HG03565 (cell line): ENCODE measurements at regions not wholly inside any gene's neighbourhood (a gene's known extent, or its start where the extent isn't known, plus 50 kb on each side); places are given as distances from the start of the nearest gene placed in this dataset.

ENCODE experiments used
- ATAC-seq: cut with Tn5 transposase; IDR thresholded peaks from one replicate; pipeline ENCODE4 v1.9.1; 2021; ENCODE audit warnings: mild to moderate bottlenecking, moderate library complexity; ENCODE audit not compliant: unreplicated experiment

DNA sequence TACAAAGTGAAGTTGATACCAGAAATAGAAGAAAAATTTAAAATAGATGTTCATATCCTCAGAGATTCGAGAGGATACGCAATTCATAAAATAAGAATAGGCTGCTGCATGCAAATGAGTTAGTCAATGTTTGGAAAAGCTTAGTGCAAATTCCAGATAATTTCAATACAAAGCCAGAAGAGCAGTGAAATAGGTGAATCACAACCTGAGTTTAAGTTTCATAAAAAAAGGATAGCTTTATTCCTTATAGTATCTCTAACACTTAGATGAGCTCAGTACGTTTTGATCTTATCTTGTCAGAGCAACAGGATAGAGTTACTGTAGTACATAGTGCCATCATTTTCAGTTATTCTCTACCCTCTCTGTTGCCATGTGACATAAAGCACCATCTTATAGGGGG is 653.4 kb upstream of the ZNF608 start:
- ATAC-seq: no peak

DNA sequence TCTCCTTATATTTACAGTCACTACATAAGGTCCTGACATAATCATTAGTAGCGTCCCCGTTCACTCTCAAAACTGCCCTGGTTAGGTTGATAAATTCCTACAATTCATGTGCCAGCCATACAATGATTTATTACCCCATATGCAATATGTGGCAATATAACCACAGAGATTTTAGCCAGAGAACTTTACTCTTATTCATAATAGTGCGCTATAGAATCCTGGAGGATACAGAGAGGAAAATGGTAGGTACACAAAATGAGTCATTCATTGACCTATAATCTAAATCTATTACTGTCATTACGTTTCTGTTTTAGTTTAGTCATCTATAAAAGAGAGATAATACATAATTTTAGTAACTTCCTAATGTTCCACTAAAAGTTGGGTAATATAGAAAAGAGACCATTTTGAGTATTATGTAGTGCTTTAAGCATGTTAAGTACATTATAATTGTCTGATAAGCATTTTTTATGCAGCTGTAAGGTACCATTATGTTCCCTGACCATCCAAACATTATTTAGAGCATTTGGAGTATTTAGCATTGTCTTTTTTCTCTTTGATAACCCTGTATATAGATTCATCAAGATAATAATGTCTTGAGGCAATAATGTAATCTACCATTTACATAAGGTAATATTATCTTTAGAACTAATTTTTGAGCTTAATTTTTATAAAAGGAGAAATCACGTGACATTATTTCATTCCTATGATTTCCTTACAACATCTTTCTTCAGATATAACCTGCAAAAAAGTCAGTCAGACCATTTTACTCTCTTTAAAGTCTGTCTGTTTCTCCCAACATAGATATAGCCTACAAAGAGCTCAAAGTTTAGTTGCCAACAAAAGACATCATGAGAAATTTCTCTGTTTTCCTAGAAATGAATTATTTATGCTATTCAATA is 655.5 kb upstream of the ZNF608 start:
- ATAC-seq: no peak

DNA sequence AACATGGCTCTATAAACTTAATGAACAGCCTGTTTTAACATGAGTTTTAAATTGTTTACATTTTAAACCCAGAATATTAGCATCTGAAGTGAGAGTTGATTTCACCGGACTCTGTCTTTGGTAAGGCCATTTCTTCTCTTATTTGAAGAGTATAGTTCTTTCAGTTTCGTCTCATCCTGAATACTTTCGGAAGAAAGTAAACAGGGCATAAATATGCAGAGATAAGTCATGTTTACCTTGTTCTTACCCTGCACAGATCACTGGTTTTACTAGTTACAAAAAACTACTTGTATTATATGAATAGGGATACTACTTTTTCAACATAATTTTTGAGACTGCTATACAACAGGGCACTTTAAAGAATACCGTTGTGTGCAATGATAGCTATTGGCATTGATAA is 656.3 kb upstream of the ZNF608 start:
- no peak for ATAC-seq

DNA sequence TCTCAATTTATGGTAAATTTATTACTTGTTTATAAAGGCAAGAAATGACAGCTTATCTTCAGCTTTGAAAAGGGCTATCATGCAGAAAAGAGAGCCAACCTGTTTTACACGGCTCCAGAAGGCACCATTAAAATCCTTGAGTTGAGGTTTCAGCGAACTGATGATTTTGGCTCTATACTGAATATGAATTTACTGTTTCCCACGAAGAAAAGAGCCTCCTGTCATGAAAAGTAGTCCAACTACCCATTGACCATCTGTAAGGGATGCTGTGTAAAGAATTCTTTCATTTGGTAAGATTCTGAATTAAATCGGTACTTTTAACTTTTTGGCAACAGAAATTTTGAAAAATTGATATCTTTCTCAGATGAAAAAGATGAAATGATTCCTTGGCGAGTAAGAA is 657.6 kb upstream of the ZNF608 start:
- no peak for ATAC-seq

DNA sequence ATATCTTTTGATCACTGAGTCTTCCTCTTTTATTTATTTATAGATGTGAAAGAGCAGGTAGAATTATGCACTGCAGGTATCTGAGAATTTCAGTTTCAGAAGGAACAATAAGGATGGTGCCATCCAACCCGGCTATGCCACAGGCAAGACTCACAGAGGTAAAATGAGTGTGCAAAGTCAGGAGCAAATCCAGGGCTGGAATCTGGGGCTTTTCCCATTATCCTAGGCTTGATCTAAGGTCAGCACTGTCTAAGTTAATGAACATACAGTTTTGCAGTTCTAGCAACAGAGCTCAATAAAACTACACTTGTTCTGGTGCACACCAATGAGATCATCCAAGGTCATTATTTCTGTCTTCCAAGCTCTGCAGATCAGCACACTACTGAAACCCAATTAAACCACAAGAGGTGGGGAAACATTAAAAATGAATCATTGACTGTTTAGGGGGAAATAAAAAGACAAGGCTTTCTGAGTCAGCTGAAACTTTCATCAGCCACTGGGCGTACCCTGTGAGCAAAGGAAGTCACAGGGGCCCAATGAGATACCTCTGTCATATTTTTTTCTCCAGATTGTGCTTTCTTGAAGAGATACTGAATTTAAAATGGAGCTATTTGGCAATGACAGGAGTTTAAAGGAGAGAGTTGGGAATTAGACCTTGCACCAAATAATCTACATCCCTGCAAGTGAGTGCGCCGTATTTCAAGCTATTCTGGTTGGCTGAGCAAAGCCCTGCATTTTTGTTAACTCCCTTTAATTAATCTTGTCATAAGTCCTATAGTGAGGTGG is 662.2 kb upstream of the ZNF608 start:
- peak; percentile 48 for ATAC-seq

DNA sequence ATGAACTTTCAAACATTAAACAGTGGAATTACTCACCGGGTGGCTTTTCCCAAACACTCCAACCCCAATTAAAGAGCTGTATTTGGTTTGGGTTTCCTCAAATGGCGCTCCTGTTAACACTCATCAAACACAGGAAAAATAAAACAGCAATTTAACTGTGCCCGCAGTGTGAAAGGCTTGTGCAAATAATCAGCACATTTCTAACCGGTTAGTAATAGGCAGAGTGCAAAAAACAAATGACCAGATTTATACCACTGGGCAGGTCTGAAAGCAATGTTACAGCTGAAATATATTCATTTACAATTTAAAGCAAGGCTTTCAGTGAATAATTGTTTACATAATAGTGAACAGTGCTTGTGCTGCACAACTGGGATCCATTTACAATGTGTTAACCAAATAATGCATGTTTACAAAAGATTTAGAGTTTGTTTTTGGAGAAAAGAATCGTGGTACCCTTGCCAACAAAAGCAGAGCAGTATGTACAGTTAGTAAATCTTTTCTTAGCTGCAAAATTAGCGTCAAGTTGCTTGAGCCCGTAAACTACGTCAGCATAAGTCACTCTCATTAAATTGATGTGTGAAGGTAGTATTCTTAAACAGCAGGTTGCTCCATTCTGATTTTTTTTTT is 662.9 kb upstream of the ZNF608 start:
- ATAC-seq: no peak

DNA sequence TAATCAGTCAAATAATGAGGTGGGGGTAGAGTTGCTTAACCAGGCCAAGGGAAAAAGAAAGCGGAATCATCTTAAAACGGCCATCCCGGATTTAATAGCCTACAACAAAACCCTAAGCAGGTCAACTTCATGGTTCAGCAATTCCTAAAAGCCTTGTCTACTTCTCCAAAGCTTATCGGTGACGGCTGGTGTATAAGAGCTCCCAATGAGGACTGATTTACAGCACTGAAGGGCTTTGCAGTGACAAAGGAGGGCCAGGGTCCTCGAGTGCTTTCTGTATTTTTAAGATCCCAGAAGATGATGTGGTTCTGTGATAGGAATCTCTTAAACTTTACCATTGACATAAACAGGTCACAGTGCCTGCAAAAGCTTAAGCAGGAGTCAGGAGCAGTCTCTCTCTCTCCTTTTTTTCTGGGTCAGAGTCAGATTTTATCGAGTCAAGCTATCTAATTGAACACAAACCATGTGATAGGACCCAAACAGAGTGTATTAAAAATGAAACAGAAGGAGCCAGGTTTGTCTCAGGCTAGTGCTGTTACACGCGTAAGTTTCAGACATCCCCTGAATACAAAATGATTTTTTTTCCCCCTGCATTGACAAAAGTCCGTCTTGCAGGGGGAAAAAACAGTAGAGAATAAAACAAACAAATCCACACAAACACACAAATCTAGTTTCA is 663.6 kb upstream of the ZNF608 start:
- no peak for ATAC-seq

DNA sequence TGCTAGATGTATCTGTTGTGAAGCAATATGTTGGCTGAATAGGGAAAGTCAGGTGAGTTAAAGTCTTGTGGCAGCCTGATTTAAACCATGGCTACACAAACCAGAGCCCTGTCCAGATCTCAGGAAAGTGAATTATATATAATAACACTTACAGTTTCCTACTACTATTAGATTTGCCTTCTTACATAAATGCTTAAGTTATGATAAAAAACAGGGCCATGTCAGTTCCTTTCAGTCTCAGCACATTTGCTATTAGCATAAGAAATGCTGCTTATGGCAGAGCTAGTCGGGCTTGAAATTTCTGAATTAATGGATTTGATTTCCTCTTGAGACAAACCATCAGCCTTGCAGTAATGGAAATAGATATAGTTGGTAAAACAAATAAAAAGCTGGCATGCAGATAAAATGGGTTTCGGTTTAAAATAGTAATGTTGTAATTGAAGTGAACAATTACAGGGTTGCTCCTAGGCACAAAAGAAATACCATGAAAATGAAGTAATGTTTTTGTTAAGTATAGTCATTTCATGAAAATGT is 664.2 kb upstream of the ZNF608 start:
- no peak for ATAC-seq

DNA sequence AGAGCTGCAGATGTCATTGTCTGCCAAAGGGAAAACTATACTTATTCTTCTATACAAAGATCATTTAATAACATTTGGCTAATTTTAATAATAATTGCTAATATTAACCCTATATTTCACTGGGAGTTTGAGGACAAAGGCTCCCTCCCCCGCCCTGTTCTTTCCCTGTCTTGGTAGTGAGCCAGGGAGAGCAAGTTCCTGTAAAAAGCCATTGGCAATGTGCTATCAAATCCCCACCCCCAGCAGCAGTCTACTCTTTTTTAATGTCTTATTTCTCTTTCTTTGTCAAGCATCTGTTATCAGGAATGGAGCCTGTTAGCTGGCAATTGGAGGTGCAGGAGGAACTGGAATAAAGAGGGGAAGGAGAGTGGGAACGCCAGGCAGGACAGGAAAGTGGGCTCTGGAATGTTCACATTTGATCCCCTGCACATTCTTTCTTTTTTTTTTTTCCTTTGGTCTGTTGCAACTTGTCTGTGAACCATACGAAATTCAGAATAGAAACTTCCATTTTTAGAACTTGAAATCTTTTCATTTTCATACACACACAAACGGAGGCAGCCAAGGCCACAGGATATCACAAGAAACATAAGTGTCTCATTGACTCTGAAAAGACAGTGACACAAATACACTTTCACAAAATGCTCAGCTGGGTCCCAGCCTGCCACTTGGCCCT is 664.8 kb upstream of the ZNF608 start:
- ATAC-seq: peak; percentile 38

DNA sequence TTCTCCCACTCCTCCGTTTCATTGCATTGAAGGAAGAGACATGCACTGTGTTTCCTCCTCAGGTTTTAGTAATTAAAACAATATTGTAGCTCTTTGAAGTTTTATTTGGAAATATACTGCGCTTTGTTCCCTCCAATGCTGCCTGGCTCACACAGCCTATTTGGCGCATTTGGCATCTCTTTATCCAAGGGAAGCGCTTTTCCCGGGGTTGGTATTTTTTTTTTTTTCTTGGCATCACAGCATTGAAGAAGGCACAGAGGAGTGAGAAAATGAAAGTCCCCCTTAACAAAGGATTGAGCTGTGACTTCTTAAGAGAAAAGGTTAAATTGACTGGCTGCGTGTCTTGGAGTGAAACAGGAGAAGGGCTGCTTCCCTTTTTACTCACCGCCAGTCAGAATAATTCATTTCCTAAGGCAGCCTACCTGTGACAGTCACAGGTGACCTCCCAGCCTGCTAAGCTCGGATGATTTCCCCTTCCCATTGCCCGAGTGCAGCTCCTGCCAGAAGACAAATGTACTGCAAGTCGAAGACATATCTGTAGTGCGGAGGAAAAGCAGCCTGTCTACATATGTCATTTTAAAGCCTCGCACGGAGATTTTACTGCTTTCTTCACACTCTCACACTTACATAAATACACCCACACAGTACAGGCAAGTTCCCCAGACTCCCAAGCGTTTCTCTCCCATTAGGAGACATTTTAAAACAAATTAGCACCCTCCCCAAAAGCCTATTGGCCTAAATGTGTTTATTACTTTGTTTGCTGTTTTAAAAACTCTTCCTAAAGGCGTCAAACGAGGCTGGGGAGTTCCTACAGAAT is 665.5 kb upstream of the ZNF608 start:
- ATAC-seq: peak; percentile 40

DNA sequence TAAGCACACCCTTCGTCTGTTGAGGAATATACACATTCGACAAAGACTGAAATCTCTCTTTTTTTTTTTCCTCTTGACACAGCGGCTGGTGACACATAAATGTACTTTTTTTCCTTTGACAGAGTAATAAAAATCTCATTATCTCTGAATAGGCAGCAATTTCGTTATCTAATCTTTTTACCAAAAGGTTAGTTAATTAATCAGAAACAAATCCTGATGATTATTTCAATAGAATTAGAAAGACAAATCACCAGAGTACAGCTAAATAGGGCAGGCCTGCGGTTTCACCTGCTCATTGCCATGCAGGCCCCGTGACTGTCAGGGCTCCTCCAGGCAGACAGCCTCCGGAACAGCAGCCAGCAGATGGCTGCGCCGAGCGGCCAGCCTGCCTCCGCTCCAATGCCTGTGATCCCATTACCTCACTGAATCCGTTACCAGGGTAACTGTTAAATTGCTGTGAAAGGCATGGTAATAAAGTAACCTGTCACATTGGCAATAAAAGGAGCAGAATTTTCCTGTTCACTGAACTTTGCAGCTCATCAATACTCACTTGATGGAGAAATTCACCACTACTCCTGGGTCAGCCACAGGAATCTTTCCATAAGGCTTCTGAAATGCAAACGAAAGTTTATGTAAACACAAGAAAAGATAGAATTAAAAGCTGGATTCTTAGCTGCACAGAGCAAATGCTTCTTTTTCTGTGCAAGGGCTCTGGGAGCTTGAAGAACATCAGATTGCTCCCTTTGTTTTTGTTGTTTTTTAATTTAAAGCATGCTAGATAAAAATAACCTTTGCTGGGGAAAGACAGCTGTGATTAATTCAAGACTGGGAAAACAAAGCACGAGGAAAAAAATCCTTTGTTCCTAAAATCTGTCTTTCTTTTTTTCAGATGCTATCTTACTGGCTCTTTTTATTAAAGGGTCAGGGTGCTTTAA is 666.4 kb upstream of the ZNF608 start:
- no peak for ATAC-seq

DNA sequence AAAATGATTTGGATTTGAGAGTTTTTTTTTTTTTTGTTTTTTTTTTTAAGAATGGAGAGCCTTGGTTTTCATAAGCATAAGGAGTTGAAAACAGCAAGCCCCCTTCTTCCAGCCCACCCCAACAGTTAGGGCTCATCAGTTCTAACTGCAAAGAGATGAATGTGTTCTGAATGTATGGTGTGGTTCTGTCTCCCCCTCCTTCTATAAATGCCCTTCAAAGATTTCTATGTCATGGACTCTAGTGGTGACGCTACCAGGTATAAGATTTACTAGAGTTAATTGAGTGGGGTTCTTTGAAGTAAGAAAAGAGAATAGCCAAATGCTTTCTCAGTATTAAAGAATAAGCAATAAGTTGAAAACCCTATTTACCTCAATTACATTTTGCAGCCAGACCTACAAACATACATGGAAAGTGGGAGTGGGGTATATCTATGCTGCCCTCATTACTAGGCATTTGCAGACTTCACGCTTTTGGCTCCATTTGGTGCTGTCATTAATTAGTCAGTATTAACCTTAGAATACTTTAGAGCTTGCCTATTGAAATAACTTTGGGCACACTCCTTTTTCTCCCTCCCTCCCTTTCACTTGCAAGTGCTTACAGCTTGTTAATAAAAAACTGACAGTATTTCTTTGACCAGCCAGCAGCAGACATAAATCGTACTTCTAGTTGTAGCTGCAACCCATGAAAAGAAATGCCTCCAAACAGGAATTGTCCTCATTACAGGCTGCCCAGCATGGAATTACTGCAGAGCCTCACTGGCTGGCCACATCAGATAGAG is 667.2 kb upstream of the ZNF608 start:
- ATAC-seq: no peak

DNA sequence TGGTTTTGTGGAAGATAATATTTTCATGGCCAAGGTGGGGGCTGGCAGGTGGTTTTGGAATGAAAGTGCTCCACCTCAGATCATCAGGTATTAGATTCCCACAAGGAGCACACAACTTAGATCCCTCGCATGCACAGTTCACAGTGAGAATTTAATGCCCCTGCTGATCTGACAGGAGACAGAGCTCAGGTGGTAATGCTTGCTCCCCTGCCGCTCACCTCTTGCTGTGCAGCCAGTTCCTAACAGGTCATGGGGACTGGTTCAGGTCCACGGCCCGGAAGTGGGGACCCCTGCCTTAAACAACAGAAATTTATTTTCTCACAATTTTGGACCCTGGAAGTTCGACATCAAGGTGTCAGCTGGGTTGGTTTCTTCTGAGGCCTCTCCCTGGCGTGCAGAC is 668.7 kb upstream of the ZNF608 start:
- no peak for ATAC-seq

DNA sequence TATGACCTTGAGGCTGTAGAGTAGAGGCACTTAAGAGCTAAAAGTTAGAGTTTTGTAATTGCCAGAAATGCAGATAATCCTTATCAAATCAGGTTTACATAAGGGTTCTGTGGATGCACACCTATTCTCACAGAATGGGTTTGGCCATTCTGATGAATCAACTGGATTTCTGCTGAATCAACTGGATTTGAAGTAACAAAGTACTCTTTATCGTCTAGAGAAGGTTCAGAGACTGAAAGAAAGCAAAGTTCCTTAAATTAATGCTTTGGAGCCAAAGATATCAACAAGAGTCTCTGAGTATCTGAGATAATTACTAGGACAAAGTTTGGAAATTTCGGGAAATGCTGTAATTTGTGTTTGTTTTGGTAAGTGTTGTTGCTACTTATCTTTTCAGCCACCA is 669.6 kb upstream of the ZNF608 start:
- ATAC-seq: no peak

DNA sequence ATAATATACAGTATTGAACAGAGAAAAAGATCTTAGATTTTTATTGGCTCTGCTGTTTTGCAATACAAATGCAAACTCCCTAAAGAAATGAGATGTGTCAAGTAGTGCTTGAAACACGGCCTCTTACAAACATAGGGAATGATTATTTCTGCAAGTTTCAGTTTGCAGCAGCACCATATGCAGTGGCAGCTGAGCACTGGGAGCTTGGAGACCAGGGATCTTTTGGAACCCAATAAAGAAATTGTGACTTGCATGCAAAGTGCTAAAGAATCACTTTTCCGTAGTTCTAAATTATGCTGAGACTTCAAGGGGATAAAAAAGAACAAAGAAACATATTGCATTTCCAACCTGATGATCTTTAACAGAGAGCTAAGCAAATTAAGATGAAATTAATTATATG is 674.6 kb upstream of the ZNF608 start:
- ATAC-seq: no peak

DNA sequence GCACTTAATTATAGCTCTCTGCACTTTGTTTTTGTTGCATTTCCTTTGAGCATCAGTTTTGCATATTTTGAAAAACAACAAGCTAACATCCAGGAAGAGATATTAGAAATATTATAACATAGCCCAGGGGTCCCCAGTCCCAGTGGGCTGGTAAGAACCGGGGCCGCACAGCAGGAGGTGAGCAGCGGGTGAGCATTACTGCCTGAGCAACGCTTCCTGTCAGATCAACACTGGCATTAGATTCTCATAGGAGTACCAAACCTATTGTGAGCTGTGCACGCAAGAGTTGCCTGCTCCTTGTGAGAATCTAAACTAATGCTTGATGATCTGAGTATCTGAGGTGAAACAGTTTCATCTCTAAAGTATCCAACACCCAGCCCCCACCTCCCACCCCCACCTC is 675.9 kb upstream of the ZNF608 start:
- ATAC-seq: no peak

DNA sequence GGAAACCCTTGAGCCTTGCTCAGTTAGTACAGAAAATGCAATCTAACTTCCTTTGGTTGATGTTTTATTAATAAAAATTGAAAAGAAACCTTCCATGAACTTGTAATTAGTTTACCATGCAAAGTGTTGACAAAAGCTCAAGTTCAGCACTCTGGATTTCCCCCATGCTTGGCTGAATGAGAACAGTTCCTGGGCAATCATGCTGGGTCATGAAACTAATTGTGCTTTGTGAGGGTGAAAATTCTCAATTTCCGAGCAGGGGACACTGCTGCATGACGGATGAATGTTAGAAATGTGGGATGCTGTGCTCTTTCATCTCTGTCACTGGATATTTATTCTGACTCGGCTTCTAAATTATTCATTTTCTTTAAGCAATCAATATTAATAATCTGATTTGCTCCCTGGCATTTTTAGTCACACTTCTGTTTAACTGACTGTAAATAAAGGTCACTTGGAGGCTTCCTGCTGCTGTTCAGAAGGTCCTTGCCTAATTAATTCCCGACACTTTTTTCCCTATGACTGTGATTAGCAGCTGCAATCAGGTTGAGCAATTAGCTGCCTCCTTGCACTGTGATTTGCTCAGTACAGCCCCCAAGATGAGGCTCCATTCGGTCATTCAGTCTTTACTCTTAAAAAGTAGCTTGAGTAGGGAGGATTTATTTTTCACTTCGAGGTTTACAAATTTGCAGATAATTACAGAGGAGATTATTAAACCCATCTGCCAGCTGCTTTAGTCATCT is 678.1 kb upstream of the ZNF608 start:
- ATAC-seq: no peak
